ENCODE measurements at regions not wholly inside any gene's neighbourhood (a gene's known extent, or its start where the extent isn't known, plus 50 kb on each side); places are given as distances from the start of the nearest gene placed in this dataset.

DNA sequence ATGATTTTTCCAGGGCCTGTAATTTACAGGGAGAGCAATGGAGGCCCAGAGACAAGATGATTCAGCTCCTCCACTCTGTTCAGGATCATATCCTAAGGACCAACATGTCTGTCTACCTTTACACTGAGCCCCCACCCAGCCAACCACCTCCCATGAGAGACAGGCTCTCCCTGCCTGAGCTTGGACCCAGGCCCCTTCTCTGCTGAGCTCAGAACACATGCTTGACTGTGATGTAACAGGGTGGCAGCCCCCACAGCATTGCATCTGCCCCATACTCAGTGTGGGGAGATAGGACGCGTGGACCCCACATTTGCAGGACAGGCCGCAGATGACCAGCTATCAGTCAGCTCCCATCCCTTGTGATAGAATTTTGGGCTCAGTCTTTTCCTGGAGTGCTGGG lies 313.9 kb downstream of the ADGRD1 start:
- TF ChIP-seq EZH2 (IDR thresholded peaks at IDR 0.05; ENCODE audit: low read depth, low read length, severe bottlenecking), result no peak
- TF ChIP-seq SP1 (IDR thresholded peaks at IDR 0.05; ENCODE audit: low read depth, low read length), result no peak
- no peak for TF ChIP-seq SIRT6 (IDR thresholded peaks at IDR 0.05; ENCODE audit: low read length)

Measured in H1 (cell line).